Peyer's patch (tissue), 4 donors: ENCODE measurements at regions not wholly inside any gene's neighbourhood (a gene's known extent, or its start where the extent isn't known, plus 50 kb on each side); places are given as distances from the start of the nearest gene placed in this dataset.

Experiments
- CTCF ChIP-seq, 6 experiments: fragments of 450-650 bp in 4 of 6; fragments of 200-600 bp in 2 of 6; sonication (generic) in 1 of 6; IDR thresholded peaks; one replicate each; pipeline ENCODE4 v1.5.1; 2017 to 2019; ENCODE audit warnings: antibody characterized with exemption in 6 of 6, mild to moderate bottlenecking in 3 of 6, moderate library complexity in 1 of 6
- POLR2A ChIP-seq, 2 donors: fragments of 450-650 bp; IDR thresholded peaks; one replicate each; pipeline ENCODE4 v1.5.1; 2017; ENCODE audit warnings: antibody characterized with exemption in 2 of 2, mild to moderate bottlenecking in 2 of 2, moderate library complexity in 2 of 2

DNA sequence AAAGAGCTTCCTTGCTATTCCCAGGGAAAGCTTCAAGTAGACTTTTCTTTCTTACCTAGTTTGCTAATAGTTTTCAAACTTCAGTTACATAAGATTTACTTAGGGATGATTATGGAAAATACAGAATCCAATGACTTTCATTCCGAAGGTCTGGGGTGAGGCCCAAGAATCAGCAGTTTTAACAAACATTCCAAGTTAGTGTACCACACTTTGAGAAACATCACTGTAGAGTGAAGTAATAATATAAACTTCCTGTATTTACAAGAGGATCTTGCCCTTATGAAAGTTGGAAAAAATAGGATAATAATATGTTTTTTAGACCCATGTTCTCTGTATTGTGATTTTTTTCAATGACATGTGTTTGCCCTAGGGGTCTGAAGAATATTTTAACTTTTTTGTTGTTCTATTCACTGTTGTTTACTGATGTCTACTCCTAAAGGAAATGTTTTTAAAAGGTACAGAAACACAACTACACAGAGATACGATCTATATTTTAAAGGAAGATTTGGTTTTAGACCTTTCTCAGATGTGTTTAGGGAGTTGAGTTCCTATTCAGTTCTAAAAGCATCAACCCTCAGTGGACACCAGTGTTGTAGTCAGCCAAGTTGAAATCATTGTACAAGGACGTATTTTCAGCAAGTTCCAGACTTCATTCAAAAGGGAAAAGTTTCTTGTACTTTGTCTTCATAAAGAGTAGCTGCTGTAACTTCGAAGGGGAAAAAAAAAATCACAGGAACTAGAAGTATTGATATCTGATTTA, 295.8 kb upstream of the SLC7A11 start:
- TF ChIP-seq POLR2A (IDR thresholded peaks at IDR 0.05) (no peak), CTCF (IDR thresholded peaks at IDR 0.05) (no peak)
